GM12873 (cell line): ENCODE measurements at regions not wholly inside any gene's neighbourhood (a gene's known extent, or its start where the extent isn't known, plus 50 kb on each side); places are given as distances from the start of the nearest gene placed in this dataset.

ENCODE experiments used
- TF ChIP-seq, protein P1 (sequence below): IDR thresholded peaks from 2 replicates; pipeline ENCODE4 v1.5.1; 2012; ENCODE audit warnings: low read depth, mild to moderate bottlenecking, moderate library complexity, low read length, control low read depth; ENCODE audit not compliant: insufficient read depth; ENCODE audit errors: missing control alignments

DNA sequence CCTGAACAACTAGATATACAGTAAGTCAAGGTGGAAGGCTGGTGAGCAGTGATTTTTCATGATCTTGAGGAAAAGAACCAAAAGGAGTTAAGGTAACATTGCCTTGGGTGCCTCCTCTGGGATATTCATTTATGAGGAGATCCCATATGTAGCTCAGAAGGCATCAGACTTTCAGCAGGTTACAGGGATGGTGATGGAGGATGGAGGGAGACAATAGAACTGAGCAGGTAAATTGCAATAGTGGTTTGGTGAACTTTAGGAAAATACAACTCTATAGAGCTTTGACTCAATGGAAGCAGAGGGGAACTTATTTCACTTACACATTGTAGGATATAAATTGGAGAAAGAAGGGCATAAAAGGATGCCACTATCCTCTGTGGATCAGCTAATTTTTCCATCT lies 243.4 kb upstream of the SPRY2 start:
- TF ChIP-seq, protein P1, sequence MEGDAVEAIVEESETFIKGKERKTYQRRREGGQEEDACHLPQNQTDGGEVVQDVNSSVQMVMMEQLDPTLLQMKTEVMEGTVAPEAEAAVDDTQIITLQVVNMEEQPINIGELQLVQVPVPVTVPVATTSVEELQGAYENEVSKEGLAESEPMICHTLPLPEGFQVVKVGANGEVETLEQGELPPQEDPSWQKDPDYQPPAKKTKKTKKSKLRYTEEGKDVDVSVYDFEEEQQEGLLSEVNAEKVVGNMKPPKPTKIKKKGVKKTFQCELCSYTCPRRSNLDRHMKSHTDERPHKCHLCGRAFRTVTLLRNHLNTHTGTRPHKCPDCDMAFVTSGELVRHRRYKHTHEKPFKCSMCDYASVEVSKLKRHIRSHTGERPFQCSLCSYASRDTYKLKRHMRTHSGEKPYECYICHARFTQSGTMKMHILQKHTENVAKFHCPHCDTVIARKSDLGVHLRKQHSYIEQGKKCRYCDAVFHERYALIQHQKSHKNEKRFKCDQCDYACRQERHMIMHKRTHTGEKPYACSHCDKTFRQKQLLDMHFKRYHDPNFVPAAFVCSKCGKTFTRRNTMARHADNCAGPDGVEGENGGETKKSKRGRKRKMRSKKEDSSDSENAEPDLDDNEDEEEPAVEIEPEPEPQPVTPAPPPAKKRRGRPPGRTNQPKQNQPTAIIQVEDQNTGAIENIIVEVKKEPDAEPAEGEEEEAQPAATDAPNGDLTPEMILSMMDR: no peak

DNA sequence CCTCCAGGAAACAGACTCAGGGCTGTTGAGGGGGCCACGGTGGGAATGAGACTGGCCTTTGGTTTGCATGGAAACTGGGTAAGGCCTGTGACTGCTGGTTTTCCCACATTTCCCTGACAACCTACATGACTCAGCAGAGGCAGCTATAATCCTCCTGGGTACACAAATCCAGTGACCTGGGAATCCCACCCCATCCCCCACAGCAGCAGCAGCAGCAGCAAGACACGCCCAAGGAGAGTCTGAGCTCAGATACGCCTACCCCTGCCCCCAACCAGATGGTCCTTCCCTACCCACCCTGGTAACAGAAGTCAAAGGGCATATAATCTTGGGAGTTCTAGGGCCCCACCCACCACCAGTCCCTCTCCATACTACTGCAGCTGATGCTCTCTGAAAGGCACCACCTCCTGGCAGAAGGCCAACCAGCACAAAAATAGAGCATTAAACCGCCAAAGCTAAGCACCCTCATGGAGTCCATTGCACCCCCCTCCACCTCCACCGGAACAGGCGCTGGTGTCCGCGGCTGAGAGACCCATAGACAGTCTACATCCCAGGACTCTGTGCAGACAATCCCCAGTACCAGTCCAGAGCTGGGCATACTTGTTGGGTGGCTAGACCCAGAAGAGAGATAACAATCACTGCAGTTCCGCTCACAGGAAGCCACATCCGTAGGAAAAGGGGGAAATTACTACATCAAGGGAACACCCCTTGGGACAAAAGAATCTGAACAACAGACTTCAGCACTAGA lies 237.2 kb upstream of the SPRY2 start:
- TF ChIP-seq, protein P1: no peak

DNA sequence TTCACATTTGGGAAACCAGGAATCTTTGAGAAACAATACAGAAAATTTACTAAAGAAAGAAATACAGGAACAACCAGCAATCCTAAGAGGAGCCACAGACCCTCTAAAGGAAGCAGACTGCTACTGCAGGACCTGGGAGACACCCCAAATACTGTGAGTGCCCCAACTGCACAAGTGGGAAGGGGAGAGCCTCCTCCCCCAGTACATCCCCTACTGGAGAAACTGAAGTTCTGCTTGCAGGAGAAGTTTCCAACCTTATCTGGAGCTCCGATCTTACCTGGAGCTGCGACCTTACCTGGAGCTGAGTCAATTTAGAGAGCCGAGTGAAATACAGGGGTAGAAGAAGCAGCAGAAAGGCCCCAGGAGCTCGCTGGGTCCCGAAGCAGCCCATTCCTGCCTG lies 236.4 kb upstream of the SPRY2 start:
- TF ChIP-seq, protein P1: no peak

DNA sequence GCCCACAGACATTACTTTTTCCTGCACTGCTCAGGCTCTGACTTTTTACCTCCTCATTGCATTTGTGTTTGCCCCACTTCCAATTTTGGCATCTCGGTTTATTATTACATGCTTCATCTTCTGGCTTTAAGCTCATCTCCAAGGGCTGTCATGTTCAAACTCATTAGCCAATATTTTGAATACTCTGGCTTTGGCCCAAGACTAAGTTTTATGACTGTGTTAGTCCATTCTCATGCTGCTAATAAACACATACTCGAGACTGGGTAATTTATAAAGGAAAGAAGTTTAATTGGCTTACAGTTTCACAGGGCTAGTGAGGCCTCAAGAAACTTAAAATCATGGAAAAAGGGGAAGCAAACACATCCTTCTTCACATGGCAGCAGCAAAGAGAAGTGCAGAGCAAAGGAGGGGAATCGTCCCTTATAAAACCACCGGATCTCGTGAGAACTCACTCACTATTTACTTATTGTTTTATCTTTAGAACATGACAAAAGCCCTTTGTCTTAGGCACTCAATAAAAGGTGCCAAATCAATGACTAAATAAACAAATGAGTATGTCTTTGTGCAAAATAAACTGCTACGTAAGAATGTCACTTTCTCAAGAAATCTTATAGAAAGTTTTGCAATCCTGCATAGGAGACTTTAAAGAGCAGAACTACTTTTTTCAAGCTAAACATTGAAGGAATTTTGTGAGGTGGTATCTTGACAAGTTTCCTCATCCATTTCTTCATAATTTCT lies 233.4 kb upstream of the SPRY2 start:
- TF ChIP-seq, protein P1: no peak

DNA sequence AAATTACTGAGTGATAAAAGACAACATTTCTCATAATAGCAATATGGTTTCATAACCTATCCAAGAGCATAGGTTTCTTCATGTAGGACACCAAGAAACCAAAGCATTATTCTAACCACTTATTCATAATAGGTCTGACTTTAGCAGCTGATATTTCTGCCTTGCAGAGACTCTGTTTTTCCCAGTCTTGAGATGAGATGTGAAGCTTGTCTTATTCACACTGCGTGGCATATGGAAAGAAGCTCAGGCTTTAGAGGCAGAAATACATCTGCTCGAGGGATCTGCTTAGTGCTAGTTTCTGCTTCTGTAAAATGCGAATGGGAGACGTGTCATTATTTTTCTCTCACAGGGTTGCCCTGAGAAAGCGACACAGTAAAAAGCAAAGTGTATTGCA lies 232.0 kb upstream of the SPRY2 start:
- TF ChIP-seq, protein P1: no peak

DNA sequence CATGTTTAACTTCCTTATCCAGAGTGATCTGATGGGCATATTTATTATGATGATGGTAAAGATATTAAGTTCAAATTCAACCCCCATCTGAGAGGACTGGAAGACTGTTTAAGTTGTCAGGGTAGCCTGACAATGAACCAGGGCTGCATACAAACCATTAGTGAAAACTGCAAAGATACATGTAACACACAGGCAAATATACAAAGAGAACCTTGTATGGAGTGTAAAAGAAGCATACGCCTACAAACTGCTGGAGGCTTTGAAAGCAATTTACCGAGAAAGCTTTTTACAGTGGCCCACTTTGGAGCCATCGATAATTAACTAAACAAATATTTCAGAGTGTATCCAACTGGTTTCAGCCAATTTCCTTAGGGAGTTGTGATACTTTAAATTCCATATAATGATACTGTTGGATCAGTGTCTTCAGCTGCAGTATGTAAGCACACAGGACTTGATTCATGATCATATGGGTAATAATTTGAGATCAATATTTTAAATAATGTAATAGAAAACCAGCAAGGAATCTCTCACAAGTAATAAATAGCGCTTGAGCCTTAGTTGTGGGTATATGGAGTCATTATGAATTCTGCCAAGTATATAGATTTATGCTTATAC lies 231.5 kb upstream of the SPRY2 start:
- TF ChIP-seq, protein P1: no peak
